Body of pancreas (tissue), 4 donors: ENCODE measurements at regions not wholly inside any gene's neighbourhood (a gene's known extent, or its start where the extent isn't known, plus 50 kb on each side); places are given as distances from the start of the nearest gene placed in this dataset.

ENCODE experiments used
- CTCF ChIP-seq, 7 experiments: fragments of 450-650 bp in 4 of 7; fragments of 200-600 bp in 3 of 7; sonication (generic) in 3 of 7; IDR thresholded peaks; one replicate each; pipeline ENCODE4 v1.5.1; 2016 to 2019; ENCODE audit warnings: antibody characterized with exemption in 7 of 7
- POLR2A ChIP-seq, 3 donors: fragments of 450-650 bp; IDR thresholded peaks; one replicate each; pipeline ENCODE4 v1.6.1; 2016; ENCODE audit warnings: antibody characterized with exemption in 3 of 3, mild to moderate bottlenecking in 2 of 3

- TF ChIP-seq CTCF (IDR thresholded peaks at IDR 0.05) (no peak), POLR2A (IDR thresholded peaks at IDR 0.05) (no peak)
Measured at GRCh38 chr1:60343736-60344135, 270.2 kb upstream of the C1orf87 start.
